Limb (tissue), 2 donors: ENCODE measurements at regions not wholly inside any gene's neighbourhood (a gene's known extent, or its start where the extent isn't known, plus 50 kb on each side); places are given as distances from the start of the nearest gene placed in this dataset.
"Not testable (repeated sequence)": the region's sequence is repeated elsewhere in the genome, so short reads cannot be mapped to it uniquely, and the experiment has no call there.

ENCODE experiments used
- DNase-seq, 2 donors: peaks; one replicate each; pipeline ENCODE4 v3.0.0-alpha.2; 2016; ENCODE audit errors: extremely low spot score in 2 of 2

DNA sequence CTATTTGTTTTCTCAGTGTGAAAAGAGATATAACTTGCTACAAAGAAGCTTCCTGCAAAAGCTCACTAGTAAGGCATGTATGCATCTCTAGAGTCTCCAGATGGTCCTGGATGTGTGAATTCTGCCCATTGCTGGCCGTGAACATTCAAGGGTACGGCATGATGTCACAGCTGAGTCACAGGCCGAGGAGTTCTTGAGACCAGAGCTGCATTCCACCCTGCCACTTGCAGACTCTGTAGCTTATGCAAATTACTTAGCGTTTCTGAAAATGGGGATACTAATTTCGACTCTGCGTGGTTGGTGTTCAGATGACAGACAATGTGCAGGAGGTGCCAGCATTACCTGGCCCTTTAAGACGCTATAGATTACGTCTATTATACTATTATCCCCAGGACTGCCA is 470.7 kb downstream of the ZNF536 start:
- DNase-seq: no peak

DNA sequence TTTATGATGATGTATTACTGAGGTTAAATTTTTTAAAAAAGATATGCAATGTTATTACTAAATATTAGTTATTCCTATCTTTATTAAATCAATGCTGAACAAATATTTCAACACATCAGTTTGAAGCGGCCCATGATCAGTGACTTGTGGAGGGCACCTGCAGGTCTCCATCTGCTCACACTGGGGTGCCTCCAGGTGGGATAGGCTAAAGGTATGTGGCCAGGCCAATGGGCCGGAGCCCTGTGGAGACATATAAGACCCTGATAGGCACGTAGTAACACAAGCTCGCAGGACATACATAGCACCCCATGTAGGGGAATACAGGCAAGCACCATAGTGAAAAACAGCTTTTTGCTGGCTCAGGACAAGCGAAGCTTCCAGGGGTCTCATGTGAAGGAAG is 469.8 kb downstream of the ZNF536 start:
- DNase-seq: no peak

DNA sequence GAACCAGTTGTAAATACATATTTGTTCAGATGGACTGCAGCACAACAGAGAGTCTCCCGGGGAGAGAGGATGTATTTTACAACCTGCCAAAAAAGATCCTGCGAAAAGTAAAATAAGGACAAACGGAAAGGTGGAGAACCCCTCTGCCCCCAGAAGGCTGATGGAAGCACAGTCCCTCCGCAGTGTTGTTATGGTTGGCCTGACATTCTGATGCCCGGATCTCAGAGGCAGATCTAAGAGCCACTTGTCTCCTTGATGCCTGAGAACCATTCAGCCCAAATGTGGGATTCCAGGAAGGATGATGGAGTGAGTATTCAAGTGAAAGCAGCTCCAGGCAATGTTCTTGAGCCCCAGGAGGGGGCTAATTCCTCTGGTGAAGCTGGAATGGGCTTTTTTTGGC is 458.7 kb downstream of the ZNF536 start:
- DNase-seq: no peak

DNA sequence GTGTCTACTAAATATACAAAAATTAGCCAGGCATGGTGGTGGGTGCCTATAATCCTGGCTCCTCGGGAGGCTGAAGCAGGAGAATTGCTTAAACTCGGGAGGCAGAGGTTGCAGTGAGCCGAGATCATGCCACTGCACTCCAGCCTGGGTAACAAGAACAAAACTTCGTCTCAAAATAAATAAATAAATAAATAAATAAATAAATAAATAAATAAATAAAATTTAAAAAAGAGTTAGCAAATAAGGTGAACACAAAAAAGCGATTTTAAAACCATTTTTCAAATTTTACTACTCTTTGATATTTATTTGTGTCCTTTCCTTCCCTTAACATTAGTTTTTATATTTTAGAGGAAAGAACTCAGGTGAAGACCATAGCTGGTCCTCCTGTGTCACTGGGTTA is 453.3 kb downstream of the ZNF536 start:
- DNase-seq: not testable (repeated sequence)

DNA sequence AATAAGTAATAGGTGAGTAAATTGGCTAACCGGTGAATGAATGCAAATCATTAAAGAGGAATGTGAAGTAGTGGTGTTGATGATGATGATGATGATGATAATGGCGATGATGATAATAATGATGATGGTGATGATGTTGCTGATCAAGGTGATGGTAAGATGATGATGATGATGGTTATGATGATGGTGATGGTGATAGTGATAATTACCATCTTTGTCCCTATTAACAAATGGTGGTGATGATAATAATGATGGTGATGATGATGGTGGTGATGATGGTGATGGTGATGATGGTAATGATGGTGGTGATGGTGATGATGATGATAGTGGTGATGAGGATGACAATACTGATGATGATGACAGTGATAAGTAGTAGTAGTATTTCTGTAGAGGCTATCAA is 452.6 kb downstream of the ZNF536 start:
- no peak for DNase-seq

DNA sequence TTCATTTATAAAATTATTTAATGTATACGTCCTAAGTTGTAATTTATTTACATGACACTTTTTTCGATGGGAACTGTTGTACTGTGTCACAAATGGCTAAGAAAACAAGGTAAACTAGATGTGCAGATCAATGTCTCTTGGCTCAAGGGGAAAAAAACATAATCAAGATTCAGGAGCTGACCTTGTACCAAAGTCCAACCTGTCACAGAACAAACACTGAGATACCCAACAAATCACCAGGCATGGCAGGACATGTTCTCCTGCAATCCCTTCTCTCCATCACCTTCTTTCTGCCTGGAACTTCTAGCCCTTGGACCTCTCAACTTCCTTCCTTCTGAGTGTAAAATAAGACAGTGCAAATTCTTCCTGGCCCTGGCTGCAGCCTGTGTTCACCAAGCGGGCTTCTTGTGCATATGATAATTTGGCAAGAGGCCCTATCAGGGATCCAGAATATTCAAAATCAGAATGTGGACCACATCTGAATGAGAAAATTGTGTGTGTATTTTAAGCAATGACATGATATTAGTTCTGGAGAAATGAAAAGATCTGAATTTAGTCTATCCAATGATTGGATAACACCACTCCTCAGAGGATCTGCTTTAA is 445.9 kb downstream of the ZNF536 start:
- no peak for DNase-seq

DNA sequence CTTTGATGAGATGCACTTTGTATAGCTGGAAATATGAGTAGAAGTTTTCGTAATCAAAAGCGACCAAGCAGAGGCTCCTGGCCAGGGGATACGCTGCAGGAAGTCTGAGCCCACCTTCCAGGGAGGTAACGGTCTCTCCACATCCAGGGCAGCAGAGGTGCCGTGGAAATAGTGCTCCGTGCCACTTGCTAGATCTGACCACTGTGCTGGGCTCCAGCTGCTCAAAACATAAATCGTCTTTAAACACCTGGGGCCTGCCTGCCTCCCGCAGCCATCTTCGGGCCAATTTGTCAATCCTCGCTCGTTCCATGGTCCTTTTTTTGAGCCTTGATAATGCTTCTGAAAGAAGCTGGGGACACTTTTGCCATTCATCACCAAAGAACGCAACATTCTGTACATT is 445.0 kb downstream of the ZNF536 start:
- DNase-seq: no peak

DNA sequence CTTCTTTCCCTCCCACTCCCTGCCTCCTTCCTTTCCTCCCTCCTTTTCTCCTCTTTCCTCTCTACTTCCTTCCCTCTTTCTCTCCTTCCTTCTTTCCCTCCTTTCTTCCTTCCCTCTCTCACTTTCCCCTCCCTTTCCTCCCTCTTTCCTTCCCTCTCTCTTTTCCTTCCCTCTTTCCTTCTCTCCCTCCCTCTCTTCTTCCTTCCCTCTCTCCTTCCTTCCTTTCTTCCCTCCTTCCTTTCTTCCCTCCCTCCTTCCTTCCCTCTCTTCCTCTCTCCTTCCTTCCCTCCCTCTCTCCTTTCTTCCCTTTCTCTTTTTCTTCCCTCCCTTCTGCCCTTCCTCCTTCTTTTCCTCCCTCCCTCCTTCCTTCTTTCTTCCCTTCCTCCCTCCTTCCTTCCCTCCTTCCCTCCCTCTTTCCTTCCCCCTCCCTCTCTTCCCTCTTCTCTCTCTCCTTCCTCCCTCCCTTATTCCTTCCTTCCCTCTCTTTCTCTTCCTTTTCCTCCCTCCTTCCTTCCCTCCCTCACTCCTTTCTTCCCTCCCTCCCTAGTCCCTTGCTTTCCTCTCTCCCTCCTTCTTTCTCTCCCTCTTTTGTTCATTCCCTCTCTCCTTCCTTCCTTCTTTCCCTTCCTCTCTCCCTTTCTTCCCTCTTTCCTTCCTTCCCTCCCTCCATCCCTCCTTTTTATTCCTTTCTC is 443.9 kb downstream of the ZNF536 start:
- DNase-seq: no peak

DNA sequence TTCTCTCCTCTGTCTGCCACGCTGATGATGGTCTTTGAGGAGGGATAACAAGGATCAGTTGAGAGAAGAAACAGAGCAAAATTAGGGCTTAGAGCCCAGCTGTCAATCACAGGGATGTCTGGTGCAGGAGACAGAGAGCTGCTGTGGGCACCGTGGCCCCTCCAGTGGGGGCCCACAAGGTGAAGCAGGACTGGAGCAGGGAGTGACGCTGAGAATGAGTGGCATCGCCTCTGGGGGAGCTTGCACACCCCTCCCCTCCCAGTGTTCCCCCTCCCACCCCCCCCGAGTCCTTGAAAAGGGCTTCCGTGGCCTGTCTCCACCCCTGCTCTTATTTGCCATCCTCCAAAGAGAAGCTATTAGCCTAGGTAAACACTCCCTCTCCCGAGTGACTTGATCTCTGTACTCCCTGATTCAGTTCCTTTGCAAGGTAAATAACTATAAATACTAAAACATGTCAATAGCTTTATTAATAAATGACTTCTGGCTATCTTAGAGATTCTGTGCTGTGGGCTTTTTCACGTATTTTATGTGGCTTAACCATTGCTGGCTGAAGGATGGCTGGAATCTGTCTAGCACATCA is 440.0 kb downstream of the ZNF536 start:
- no peak for DNase-seq

DNA sequence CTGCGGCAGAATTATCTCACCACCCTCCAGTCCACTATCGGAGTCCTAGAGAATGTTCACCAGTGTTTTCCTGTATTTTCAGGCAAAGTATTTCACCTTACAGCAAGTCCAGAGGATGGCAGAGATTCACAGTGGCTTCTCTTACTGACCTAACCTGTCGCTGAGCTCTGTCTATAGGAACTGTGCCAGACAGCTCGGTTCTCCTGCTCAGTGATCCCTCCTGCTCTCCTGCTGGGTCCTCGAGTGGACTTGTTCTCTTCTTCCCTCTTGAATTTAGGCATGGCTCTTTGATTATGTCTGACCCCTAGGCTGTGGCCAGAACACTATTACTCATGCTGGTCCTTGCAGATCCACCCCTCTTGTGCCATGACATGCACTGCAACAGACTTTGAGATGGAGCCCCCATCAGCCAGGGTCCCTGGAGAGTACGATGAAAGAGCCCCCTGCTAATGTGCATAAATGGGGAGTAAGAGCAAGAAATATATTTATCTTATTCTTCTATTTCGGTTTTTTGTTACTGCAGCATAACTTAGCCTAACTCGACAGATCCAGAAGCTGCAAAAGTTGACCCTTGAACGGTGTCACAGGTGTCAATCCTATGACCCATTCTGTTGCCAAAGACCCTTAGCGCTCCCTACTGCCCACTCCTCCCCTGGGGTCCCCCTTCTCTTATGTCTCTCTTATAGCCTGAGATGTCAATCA is 439.4 kb downstream of the ZNF536 start:
- no peak for DNase-seq

DNA sequence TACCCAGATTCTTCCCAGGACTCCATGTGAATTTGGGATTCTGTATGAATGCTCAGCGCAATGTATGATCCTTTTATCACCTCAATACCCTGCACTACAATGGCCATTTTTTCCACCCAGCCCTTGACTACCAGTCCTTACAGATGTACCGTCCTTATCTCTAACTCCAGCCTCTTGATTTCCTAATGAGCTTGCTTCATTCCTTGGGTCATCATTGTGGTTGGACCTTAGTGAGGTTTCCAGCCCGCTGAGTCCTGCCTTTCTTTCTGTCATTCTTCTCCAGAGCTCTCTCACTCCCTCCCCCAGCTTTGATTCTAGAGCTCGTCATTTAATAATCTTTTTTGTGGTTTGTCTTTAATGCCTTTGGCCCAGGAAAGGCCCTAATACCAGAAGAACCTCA is 438.5 kb downstream of the ZNF536 start:
- DNase-seq: no peak

DNA sequence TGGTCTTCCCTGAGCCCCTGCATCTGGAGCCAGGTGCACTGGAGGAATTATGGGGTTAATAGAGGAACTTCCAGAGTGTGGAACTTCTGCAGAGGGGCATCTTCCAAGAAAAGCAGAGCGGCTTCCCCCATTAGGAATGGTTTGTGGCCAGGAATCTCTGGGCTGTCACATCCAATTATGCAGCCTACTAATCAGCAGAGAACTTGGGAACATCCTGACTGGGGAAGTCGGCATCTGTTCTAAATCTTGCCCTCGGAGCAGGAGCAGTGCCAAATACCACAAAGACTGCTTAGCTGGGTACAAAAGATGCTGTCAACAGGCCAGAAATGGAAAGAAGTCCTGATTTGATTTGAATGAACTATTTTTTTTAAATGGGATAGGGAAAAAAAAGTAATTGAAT is 435.1 kb downstream of the ZNF536 start:
- DNase-seq: no peak

DNA sequence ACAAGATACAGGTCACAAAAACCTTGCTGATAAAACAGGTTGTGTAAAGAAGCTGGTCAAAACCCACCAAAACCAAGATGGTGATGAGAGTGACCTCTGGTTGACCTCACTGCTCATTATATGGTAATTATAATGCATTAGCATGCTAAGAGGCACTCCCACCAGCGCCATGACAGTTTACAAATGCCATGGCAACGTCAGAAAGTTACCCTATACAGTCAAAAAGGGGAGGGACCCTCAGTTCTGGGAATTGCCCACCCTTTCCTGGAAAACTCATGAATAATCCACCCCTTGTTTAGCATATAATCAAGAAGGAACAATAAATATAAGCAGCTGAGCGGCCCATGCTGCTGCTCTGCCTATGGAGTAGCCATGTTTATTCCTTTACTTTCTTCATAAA is 434.1 kb downstream of the ZNF536 start:
- DNase-seq: no peak

DNA sequence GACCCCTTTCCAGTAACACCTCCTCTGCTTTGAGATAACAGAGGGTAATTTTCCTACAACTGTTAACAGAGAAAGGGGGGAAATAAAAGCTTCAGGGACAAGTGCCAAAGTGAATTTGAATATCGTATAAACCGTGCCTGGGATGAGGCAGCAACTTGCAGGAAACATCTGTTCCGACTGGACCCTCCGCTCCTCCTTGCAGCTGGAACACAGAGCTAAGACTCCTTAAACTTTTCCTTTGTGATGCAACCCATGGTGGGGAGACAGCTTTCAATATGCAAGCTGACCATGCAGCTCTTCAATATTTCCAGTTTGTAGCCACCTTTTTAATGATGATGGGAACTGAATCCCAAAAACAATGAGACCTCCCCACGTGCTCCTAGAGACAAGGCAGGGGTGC is 432.6 kb downstream of the ZNF536 start:
- DNase-seq: peak in 1 of 2 donors; percentile 22

DNA sequence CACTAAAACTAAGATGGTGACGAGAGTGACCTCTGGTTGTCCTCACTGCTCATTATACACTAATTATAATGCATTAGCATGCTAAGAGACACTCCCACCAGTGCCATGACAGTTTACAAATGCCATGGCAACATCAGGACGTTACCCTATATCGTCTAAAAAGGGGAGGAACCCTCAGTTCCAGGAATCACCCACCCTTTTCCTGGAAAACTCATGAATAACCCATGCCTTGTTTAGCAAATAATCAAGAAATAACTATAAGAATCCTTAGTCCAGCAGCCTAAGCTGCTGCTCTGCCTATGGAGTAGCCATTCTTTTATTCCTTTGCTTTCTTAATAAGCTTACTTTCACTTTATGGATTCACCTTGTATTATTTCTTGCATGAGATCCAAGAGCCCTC is 432.1 kb downstream of the ZNF536 start:
- DNase-seq: not testable (repeated sequence)

DNA sequence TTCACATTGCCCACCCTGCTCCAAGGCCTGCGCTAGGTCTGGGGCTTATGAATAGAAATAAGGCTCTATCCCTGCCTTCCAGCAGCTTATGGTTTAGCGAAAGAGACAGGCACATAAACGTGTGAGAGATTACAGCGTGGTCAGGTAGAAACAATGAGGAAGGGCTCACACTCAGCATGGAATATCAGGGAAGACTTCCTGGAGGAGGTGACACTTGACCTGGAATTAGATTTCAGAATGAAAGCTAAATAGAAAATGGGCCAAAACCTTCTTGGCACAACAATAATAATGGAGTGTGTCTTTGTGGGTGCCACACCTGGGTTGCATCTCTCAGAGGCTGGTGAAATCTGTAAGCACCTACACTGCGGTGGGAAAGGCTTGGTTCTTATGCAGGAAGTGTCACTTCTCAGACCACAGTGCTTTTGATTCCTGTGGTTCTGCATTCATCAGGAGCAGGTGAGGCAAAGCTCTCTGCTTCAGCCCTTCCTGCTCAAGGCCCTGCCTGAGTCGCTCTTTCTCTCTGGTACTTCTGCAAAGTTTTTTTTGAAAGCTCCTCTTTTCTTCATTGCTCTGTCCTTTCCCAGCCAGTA is 430.3 kb downstream of the ZNF536 start:
- DNase-seq: no peak

DNA sequence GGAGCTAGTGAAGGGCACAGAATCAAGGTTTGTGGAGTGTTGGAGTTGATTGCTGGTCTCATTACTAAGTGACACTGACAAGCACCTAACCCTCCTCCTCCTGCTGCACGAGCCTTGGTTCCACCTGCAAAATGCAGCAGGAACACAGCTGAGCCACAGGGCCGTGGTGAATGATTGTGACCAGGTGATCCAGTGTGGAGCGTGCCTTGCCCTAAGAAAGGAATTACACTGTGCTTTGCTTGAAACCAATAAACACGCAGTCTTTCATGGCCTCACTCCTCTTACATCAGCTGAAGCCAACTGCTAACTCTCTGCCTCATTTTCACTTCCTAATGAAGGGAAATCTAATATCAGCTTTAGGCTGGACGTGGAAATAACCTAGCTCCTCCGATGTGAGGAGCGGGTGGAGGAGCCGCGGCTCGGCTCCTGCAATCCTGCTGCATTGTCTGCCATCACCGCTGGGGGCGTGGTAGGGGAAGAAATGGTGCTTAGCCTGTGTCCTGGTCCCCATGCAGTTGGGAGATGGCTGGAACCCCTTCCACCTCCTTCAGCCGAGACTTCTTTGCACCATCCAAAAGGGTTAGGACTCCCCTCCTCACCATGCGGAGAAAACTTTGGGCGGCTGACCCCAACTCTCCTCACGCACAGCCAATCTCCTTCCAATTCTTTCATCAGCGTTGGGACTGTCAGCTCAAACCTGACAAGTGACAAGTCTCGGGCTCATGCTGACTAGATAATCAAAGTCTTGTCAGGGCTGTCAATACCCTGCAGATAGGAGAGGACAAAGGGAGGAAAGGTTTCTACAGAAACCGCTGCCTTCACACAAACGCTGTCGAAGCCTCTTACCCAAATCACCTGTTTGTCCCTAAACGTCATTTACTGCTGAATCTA is 427.9 kb downstream of the ZNF536 start:
- DNase-seq: peak in 1 of 2 donors; percentile 61

DNA sequence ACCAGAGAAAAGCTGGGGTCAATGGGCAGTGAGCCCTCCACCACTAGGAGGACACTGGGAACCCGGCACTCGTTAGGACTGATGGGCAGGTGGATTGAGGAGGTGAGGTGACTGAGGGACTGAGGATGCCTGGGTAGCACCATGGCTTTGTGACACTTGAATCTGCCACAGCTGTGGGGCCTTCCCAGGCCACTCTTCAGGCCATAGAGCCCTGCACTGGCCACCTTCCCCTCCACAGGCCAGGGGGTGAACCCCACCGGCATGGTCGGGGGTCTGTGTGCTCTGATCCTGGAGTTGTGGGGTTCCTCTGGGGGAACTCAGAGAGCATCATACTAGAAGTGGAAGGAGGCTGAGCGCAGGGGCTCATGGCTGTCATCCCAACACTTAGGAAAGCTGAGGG is 423.5 kb downstream of the ZNF536 start:
- DNase-seq: no peak

DNA sequence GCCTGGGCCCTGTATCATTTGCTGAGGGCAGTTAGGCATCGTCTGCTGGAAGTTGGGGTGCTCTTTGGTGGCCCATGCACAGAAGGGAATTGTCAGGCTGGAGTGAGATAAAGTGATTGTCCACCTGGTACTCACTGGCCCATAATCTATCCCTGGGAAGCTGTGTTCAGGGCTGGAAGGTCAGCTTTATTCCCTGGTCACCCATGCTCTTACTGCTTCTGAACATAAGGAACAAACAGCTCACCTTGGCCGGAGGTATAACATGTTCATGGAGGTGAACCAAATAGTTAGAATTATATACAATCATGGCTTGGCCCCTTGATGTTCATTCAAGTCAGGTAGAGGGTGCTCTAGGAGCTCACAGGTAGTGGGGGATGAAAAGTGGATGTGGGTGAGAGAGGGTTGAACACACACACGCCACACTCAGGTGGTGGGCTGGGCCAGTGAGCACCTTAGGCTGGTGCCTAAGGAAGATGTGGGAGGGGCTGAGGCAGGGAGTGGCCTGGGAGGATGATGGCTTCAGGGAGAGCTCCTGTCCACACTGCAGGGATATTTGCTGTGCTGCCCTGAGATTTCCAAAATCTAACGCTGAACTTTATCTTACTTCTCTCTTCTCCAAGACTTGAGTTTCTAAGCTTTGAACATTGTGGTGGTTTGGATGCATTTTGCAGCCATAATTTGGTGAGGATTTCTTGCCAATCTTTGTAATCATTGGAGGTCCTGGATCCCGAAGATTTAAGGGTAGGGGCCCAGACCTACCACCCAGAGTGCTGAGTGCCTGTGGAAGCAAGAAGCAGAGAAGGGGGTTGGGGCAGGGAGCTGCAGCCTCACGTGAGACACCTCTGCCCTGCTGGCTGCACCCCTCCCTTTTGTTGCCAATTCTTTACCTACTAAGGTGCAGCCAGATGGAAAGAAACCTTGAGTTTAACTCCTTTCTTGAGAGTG is 420.6 kb downstream of the ZNF536 start:
- no peak for DNase-seq

DNA sequence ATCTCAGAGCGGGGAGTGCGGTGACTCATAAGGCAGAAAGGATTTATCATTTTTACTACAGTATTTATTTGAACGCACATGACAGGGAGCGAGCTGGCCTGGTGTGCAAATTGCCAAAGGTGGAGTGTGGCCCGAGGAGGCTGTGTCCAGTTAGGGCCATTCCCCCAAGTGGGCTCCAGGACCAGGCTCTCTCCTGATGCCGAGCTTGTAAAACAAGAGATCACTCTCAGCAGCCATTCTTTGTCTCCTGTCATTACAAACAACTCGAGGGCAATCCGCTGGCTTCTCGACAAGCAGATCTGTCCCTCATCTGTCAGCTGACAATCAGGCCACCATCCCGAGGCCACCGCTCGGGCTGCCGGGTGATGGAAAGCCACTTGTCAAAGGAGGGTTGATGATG is 418.9 kb downstream of the ZNF536 start:
- DNase-seq: no peak
